ENCODE measurements at regions not wholly inside any gene's neighbourhood (a gene's known extent, or its start where the extent isn't known, plus 50 kb on each side); places are given as distances from the start of the nearest gene placed in this dataset.

GRCh38 chr15:66644869-66645268 lies 57.2 kb upstream of the SMAD6 start:
- TF ChIP-seq, protein P1, sequence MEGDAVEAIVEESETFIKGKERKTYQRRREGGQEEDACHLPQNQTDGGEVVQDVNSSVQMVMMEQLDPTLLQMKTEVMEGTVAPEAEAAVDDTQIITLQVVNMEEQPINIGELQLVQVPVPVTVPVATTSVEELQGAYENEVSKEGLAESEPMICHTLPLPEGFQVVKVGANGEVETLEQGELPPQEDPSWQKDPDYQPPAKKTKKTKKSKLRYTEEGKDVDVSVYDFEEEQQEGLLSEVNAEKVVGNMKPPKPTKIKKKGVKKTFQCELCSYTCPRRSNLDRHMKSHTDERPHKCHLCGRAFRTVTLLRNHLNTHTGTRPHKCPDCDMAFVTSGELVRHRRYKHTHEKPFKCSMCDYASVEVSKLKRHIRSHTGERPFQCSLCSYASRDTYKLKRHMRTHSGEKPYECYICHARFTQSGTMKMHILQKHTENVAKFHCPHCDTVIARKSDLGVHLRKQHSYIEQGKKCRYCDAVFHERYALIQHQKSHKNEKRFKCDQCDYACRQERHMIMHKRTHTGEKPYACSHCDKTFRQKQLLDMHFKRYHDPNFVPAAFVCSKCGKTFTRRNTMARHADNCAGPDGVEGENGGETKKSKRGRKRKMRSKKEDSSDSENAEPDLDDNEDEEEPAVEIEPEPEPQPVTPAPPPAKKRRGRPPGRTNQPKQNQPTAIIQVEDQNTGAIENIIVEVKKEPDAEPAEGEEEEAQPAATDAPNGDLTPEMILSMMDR (IDR thresholded peaks at IDR 0.05; ENCODE audit: insufficient read depth, low read length) = no peak
- H3K4me3 ChIP-seq (ENCODE audit: low read depth, low read length) = no peak overlapping the region

GRCh38 chr15:66646308-66646707 lies 55.7 kb upstream of the SMAD6 start:
- TF ChIP-seq, protein P1 (IDR thresholded peaks at IDR 0.05; ENCODE audit: insufficient read depth, low read length) = no peak
- peak; percentile 72 for DNase-seq (ENCODE audit: low read depth)

More at GRCh38 chr15:66644869-66645268, 57.2 kb upstream of the SMAD6 start:
- DNase-seq (ENCODE audit: low read depth) = peak; percentile 43

DNA sequence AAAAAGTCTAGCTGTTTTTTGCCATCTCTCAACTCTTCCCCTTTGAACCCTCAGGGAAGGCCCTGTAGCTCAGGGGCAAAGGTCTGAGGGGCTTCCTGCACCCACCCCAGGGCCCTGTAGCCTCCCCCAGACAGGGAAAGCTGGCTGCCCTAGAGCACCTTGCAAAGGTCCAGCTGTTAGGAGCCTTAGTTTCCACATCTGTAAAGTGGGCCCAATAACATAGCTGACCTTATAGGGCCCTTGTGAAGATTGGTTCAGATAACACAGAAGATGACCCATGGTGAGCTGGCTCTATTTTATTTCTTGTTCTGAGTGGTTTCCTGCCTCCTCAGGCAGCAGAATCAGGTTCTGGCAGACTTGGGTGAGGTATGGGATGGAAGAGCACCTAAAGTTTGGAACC lies 55.2 kb upstream of the SMAD6 start:
- TF ChIP-seq, protein P1 (IDR thresholded peaks at IDR 0.05; ENCODE audit: insufficient read depth, low read length) = no peak
- DNase-seq (ENCODE audit: low read depth) = no peak
- no peak overlapping the region for H3K4me3 ChIP-seq (ENCODE audit: low read depth, low read length)

More at GRCh38 chr15:66646308-66646707, 55.7 kb upstream of the SMAD6 start:
- H3K4me3 ChIP-seq (ENCODE audit: low read depth, low read length) = no peak overlapping the region

- peak; percentile 62 for DNase-seq (ENCODE audit: low read depth)
- TF ChIP-seq, protein P1 (IDR thresholded peaks at IDR 0.05; ENCODE audit: insufficient read depth, low read length) = no peak
- no peak overlapping the region for H3K4me3 ChIP-seq (ENCODE audit: low read depth, low read length)
Measured at GRCh38 chr15:66647358-66647757, 54.7 kb upstream of the SMAD6 start.

- no peak overlapping the region for H3K4me3 ChIP-seq (ENCODE audit: low read depth, low read length)
- TF ChIP-seq, protein P1 (IDR thresholded peaks at IDR 0.05; ENCODE audit: insufficient read depth, low read length) = no peak
- no peak for DNase-seq (ENCODE audit: low read depth)
Measured at GRCh38 chr15:66648588-66648987, 53.4 kb upstream of the SMAD6 start.

DNA sequence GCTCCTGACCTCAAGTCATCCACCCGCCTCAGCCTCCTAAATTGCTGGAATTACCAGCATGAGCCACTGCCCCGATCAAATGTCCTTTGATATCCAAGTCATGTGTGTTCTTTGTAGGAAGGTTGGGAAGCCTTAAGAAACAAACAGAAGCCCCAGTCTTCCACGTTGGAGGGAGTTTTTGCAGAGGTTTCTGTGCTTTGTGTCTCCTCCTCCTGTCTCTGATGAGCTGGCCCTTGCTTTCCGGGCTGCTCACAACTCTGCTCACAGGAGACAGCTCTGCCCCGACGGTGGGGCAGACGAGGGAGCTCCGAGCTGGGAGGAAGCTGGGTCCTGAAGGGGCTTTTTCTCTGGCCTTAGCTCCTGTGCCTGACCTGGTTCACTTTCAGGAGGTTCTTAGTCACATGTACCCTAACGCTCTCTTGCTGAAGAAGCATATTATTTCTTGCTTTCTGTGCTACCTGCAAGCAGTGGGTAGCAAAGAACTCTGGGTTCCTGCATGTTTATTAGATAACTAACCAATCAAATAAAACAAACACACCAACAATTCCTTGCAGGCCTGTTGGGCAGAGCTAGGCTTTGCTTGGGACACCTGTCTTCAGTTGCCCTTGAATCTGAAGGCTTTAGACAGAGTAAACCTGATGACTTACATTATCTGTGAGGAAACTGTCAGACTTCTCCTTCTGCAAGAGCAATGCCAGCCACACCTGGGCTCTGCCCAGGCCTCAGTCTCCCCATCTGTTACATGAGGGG lies 52.6 kb upstream of the SMAD6 start:
- no peak overlapping the region for H3K4me3 ChIP-seq (ENCODE audit: low read depth, low read length)
- TF ChIP-seq, protein P1 (IDR thresholded peaks at IDR 0.05; ENCODE audit: insufficient read depth, low read length) = no peak
- DNase-seq (ENCODE audit: low read depth) = no peak
